Stimulated activated CD4-positive, alpha-beta T cell treated with anti-CD3 and anti-CD28 coated beads, TNF-alpha, amount 100 ng/mL, for 24 hours (primary cell): ENCODE measurements at regions not wholly inside any gene's neighbourhood (a gene's known extent, or its start where the extent isn't known, plus 50 kb on each side); places are given as distances from the start of the nearest gene placed in this dataset.
"Not testable (repeated sequence)": the region's sequence is repeated elsewhere in the genome, so short reads cannot be mapped to it uniquely, and the experiment has no call there.

ENCODE experiments used
- DNase-seq, 3 experiments: peaks; one replicate each; pipeline ENCODE4 v3.0.0-alpha.2; 2020; ENCODE audit warnings: low read depth in 3 of 3

DNA sequence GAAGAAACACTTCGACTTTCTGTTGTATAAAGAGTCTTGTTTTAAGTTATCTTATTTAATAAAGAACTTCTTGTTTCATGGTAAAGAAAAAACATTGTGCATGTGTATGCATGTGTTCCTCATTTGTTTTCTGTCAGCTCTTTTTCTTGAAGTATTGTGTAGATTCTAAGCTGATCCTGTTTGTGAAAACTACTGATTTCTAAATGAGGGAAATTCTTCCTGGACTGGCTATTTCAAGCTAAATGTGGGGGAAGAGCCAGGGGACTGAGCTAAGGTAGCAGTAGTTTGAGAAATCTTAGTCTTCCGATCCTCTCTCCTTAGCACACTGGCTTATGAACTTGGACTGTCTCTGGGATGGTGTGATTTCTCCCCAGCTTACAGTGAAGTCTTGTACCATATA, 56.4 kb upstream of the RBMS1 start:
- DNase-seq = no peak

- no peak for DNase-seq
These were observed 57.7 kb upstream of the RBMS1 start for GRCh38 chr2:160551259-160551658.

DNA sequence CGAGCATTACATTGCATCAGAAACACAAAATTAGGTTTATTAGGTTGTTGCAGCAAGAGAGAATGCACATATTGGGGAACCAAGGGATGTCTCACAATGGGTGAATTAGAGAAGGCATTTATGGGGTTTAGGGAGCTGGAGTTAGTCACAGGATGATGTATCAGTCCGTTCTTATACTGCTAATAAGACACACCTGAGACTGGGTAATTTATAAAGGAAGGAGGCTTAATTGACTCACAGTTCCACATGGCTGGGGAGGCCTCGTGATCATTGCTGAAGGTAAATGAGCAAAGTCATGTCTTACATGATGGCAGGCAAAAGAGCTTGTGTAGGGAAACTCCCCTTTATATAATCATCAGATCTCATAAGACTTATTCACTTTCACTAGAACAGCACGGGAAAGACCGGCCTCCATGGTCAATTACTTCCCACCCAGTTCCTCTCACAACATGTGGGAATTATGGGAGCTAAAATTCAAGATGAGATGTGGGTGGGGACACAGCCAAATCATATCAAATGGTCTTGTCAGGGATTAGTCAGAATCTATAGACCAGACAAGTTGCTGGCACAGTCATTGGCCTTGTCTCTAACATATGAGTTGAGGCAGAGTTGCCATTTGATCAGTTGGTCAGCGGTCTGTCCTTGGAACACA, 61.9 kb upstream of the RBMS1 start:
- no peak for DNase-seq

- DNase-seq = no peak
These were observed 64.3 kb upstream of the RBMS1 start for GRCh38 chr2:160557903-160558302.

DNA sequence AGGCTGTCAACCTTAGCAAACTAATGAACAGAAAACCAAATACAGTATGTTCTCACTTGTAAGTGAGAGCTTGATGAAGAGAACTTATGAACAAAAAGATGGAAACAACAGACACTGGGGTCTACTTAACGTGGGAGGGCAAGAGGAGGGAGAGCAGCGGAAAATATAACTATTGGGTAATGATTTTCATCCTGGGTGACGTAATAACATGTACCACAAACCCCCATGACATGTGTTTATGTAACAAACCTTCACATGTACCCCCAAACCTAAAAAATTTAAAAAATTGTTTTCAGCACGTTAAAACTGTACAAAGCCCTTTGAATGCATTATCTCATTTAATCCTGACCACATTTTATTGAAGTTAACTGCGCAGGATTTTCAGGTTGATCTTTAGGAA, 64.9 kb upstream of the RBMS1 start:
- DNase-seq = no peak

DNA sequence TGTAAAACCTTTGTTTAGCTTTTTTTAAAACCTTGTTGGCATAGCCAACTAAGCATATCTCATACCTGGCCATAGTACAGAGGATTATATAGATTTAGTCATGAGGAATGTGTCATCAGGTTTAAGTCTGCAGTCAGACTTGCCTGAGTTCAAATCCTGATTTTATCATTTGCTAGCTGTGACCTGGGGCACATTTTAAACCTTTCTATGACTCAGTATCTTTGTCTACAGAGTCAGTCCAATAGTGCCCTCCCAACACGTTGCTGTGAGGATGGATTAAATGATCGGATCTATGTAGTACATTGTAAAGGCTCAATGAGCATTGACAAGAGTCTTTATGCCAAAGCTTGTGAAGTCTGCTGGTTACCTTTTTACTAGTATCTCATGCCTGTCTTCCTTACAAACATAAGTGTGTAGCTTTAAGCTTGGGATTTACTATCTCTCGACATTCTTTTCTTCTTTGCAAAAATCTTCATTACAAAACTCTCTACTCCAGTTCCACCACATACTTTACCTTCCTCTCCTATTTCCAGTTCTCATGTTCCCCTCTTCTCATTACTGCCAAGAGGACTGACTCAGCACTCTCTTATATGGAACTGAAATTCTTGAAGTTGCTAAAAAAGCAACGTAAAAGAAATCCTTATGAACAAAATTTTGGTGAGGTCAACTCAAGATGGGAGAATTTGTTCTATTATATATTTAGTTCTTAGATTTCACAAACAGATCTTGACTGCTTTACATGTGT, 68.1 kb upstream of the RBMS1 start:
- no peak for DNase-seq

- DNase-seq = no peak
These were observed 69.1 kb upstream of the RBMS1 start for GRCh38 chr2:160562730-160563129.

DNA sequence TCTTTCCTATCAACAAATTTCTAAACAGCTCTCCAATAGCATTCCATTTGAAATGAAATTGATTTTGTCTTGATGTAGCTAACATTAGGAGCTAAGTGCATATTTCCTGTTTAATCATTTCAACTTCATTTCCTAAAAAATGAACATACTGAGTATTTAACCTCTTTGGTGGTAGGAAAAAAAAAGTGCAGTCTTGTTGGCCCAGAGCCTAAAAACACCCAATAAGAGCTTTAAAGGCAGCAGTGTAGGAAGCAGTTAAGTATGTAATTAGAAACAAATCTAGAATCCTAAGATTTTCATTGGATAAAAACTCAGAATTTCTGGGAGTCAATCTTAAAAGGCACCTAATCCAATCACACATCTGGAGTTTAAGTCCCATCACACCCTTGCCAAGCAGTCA, 71.0 kb upstream of the RBMS1 start:
- no peak for DNase-seq

DNA sequence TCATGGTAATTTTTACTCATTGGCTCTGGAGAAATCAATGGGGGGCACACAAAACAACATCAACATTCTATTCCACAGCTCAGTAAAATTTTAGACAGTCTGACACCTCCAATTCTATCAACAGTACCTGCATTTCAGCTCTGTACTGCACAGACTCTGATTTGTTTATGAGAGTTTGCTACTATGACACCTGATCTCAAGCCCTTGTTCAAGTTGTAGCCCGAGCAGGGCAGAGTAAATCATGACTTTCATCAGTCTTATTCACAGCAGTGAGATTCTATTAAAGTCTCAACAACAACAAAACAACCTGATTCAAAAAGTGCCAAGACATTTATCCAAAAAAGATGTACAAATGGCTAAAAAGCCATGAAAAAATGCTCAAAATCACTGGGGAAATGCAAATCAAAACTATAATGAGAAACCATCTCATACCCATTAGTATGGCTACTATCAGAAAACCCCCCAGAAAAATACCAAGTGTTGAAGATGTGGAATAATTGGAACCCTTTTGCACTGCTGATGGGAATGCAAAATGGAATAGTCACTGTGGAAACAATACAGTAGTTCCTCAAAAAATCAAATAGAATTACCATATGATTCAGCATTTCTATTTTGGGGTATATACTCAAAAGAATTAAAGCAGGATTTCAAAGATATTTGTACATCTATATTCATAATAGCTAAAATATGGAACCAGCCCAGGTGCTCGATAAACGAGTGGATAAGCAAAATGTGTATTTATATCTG, 71.7 kb upstream of the RBMS1 start:
- no peak for DNase-seq

- DNase-seq = no peak
These were observed 73.1 kb upstream of the RBMS1 start for GRCh38 chr2:160566717-160567116.

- DNase-seq = no peak
These were observed 75.2 kb upstream of the RBMS1 start for GRCh38 chr2:160568856-160569255.

- no peak for DNase-seq
These were observed 76.8 kb upstream of the RBMS1 start for GRCh38 chr2:160570376-160570775.

DNA sequence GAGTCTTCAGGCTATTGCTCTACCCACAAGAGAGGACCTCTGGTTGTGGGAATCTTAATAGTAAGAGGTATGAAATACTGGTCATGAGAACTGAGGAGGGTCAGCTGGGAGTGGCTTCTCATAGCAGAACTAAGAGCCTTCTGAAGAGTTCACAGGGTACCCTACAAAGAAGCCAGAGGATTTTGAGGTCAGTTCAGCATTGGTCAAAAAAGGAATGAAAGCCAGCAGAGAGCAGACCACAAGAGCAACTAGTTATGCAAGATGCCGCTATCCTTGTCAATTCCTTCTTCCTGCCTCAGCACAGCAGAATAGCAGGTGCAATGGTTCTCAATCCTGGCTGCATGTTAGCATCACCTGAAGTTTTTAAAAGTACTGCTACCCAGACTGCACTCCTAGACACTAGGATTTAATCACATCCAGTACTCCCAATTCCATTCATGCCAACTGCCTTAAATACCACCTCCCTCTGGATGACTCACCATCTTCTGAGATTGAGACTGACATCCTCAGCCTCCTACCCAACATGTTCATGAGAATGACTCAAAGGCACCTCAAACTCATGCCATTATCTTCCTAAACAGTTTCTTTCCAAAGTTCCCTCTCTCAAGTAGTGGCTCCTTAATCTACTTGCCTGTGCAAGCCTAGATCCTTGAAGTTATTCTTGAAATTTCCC, 81.0 kb upstream of the RBMS1 start:
- no peak for DNase-seq

DNA sequence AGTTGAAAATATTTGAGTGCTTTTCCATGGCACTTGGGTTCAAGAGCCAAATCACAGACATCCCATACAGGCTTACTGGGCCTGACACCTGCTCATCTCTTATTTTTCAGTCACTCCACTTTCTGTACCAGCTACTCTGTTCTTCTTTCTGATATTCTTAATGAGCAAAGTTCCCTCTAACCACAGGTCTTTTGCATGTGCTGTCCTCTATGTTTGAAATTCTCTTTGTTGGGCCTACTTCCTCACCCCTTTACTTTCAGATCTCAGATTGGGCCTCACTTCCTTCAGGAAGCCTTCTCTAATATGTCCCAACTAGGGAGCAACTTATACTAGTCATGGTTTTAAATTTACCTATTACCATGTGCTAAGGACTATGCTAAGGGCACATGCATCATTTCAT, 81.8 kb upstream of the RBMS1 start:
- DNase-seq = no peak

- DNase-seq = no peak
These were observed 82.5 kb upstream of the RBMS1 start for GRCh38 chr2:160576054-160576499.

- not testable (repeated sequence) for DNase-seq
These were observed 83.5 kb upstream of the RBMS1 start for GRCh38 chr2:160577081-160577480.

DNA sequence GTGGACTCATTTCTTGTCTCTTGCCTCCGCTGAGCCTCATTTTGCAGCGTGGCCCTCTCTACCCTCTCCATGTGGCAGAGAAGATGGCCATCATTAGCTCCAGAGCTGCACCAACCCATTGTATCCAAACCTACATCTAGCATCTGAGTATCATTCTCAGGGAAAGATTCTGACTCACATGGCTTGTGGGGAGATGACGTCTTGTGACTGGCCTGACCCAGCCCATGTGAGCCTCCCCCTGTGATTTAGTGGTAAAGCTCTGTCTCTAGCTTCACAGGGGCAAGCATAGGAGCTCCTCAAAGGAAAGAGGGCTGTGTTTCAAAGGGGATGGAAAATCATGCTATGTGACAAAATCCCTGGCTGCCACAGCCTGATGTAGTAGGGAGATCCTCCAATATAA, 87.4 kb upstream of the RBMS1 start:
- no peak for DNase-seq

DNA sequence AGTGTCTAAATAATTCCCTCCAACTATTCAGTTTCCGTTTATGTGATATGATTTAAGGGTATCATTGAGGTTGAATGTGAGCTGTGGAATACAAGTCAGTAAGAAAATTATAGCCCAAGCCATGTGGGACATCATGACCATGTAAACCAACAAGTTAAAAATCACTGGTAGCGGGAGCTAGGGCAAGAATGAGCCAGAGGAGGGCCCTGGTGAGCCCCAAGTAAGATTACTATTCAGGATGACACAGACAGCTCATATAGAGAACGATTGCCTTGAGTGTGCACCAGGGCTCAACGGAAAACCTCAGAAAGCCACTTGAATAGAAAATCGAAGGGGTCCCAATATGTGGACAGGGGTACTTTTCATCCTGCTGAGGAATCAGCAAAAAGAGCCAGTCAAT, 87.8 kb upstream of the RBMS1 start:
- no peak for DNase-seq

DNA sequence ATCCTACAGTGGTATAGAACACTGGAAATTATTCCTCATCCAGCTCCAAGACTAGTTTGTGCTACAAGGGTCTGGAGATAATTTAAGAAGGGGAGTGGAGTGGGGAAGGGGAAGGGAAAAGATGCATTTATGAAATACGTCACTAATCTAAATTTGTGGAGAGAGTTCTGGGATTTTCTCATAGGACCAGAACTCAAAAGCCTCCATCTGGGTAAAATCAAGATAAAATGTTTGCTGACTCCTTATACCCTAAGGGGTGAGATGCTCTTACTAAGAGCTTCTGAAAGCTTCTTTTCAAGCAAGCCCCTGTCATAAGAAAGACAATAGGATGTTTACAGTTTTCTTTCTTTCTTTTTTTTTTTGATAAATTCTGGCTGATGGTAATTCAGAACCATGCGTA, 88.5 kb upstream of the RBMS1 start:
- DNase-seq = no peak

- no peak for DNase-seq
These were observed 89.0 kb upstream of the RBMS1 start for GRCh38 chr2:160582490-160583145.

DNA sequence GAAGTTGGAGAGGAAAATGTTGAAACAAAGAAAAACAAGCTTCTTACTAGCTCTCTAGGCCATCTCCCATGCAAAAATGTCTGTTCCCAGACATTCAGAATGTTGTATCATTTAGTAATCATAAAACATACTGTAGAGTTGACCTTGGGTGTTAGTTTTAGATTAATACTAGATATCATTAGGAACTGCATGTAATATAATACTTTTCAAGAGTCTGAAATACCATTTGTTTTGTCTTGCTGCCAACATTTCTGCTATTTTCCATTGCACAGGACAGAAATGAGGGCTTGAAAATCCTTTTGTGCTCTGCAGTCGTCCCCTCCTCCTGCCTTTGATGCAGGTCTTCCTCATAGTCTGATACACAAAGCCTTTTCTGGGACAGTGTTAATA, 89.5 kb upstream of the RBMS1 start:
- no peak for DNase-seq
